GM21390 (cell line): ENCODE measurements at regions not wholly inside any gene's neighbourhood (a gene's known extent, or its start where the extent isn't known, plus 50 kb on each side); places are given as distances from the start of the nearest gene placed in this dataset.

Source experiments
- ATAC-seq: cut with Tn5 transposase; IDR thresholded peaks from one replicate; pipeline ENCODE4 v1.9.1; 2021; ENCODE audit not compliant: unreplicated experiment

GRCh38 chr22:26845021-26845743 lies 187.8 kb downstream of the MIAT start:
- no peak for ATAC-seq

- ATAC-seq, result no peak
These were observed 188.7 kb downstream of the MIAT start for GRCh38 chr22:26846076-26846475.

- no peak for ATAC-seq
These were observed 189.3 kb downstream of the MIAT start for GRCh38 chr22:26846645-26847044.

- ATAC-seq, result no peak
These were observed 189.7 kb downstream of the MIAT start for GRCh38 chr22:26847046-26847445.

- ATAC-seq, result no peak
These were observed 190.4 kb downstream of the MIAT start for GRCh38 chr22:26847816-26848215.

- ATAC-seq, result no peak
These were observed 191.0 kb downstream of the MIAT start for GRCh38 chr22:26848244-26848920.

GRCh38 chr22:26849575-26849974 lies 192.2 kb downstream of the MIAT start:
- no peak for ATAC-seq

GRCh38 chr22:26851125-26851524 lies 193.7 kb downstream of the MIAT start:
- no peak for ATAC-seq

- ATAC-seq, result no peak
These were observed 194.8 kb downstream of the MIAT start for GRCh38 chr22:26852176-26852575.

GRCh38 chr22:26853071-26853470 lies 195.7 kb downstream of the MIAT start:
- ATAC-seq, result no peak

- ATAC-seq, result no peak
These were observed 196.1 kb downstream of the MIAT start for GRCh38 chr22:26853495-26853894.

- no peak for ATAC-seq
These were observed 199.8 kb downstream of the MIAT start for GRCh38 chr22:26857169-26857568.

GRCh38 chr22:26860301-26860700 lies 202.9 kb downstream of the MIAT start:
- no peak for ATAC-seq

GRCh38 chr22:26865021-26865420 lies 207.6 kb downstream of the MIAT start:
- ATAC-seq, result no peak

GRCh38 chr22:26883393-26883792 lies 226.0 kb downstream of the MIAT start:
- no peak for ATAC-seq

GRCh38 chr22:26884921-26885320 lies 227.5 kb downstream of the MIAT start:
- no peak for ATAC-seq

GRCh38 chr22:26885441-26886261 lies 228.3 kb downstream of the MIAT start:
- ATAC-seq, result no peak

- no peak for ATAC-seq
These were observed 230.1 kb downstream of the MIAT start for GRCh38 chr22:26887456-26887855.

- no peak for ATAC-seq
These were observed 230.5 kb downstream of the MIAT start for GRCh38 chr22:26887916-26888315.

- ATAC-seq, result no peak
These were observed 231.5 kb downstream of the MIAT start for GRCh38 chr22:26888887-26889286.

GRCh38 chr22:26889802-26890201 lies 232.4 kb downstream of the MIAT start:
- ATAC-seq, result no peak

- no peak for ATAC-seq
These were observed 233.5 kb downstream of the MIAT start for GRCh38 chr22:26890870-26891269.
